HG02938 (cell line): ENCODE measurements at regions not wholly inside any gene's neighbourhood (a gene's known extent, or its start where the extent isn't known, plus 50 kb on each side); places are given as distances from the start of the nearest gene placed in this dataset.
"Not testable (repeated sequence)": the region's sequence is repeated elsewhere in the genome, so short reads cannot be mapped to it uniquely, and the experiment has no call there.

Experiments used
- ATAC-seq: cut with Tn5 transposase; IDR thresholded peaks from one replicate; pipeline ENCODE4 v1.9.1; 2021; ENCODE audit warnings: mild to moderate bottlenecking, moderate library complexity; ENCODE audit not compliant: unreplicated experiment

DNA sequence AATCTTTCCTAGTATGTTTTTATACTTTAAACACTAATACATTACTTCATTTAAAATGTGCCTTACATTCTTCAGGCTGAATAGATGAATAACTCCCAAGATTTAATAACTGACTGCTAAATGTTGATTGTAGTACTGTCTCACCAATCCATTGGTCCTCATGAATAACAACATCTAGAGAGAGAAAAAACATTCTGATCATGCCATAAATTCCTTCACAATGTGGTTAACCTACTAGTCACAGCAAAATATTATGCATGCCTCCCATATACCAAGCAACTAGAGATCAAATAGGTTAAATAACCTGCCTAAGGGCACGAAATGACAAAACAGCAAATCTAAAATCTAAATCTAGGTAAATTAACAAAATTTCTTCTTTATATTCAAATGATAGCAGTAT is 66.2 kb downstream of the SYT15 start:
- not testable (repeated sequence) for ATAC-seq

DNA sequence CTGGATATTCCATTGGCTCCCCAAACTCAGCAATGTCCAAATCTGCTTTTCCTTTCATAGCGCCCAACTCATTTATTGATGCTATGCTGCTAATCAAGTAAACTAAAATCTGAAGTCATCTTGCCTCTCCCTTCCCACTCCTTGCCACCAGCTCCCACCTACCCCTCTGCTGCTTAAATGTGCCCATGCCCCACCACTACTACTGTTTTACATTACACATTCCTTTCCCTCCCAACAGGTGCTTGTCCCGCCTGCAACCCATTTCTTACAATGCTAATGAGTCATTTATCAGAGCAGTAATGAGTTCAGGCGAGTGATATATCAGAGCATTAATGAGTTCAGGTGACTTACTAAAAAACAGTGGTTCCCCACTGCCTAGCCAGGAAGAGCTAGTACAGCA is 67.2 kb downstream of the SYT15 start:
- ATAC-seq = not testable (repeated sequence)

DNA sequence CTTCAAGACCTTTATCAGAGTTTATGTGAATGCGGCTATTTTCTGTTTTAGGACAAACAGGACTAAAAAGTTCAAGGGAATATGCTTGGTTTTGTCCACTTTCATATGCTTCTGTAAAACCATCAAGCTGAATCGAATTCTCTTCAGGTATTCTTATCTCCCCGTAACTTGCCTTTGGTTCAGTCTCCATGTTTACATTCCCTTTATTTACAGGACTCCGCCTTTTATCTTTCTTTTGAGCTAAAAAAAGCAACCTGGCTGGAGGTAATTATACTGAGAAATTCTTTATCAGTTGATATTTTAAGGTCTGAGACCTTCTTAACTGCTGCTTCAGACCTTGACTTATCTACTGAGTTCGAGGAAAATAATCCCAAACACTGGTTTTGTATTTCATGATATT is 72.0 kb downstream of the SYT15 start:
- ATAC-seq = not testable (repeated sequence)

DNA sequence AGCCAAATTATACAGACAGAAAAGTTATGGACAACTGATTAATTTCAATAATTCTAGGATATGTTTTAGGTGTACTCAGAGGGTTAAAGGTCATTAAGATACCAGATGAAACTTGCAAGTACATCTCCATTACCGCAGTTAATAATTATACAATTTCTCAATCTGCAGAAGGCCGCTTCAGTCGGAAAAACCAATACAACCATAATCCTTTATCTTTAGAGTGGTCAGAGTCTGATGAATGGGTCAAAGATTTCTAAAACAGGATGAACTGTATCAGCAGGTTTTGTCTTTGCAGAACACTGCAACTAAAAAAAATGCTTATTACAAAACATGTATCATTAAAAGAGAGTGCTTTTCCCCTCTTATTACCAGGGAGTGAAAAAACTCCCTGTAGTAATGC is 78.5 kb downstream of the SYT15 start:
- ATAC-seq = not testable (repeated sequence)

DNA sequence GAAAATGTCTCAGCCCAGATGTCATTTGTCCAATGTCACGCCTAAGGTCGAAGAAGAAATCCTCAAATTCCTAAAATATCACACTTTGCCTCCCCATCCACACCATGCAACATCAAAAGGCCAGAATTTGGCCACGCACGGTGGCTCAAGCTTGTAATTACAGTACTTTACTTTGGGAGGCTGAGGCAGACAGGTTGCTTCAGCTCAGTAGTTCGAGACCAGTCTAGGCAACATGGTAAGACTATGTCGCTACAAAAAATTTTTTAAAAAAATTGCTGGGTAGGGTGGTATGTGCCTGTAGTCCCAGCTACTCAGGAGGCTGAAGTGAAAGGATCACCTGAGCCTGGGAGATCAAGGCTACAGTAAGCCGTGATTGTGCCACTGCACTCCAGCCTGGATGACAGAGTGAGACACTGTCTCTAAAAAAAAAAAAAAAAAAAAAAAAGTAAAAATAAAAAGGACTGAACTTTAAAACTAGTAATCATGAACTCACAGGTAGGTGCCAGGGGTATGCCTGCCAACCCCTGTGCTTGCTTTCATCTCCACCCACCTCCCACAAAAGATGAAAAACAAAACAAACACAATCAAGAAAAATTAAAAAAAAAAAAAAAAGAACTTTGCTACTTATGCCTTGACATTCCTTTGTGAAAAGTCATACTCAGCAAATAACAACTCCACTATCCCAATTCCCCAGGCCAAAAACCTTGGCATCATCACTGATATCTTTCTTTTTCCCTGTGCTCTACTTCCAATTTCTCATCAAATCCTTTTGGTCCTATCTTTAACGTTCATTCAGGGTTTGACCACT is 81.3 kb downstream of the SYT15 start:
- ATAC-seq = not testable (repeated sequence)

DNA sequence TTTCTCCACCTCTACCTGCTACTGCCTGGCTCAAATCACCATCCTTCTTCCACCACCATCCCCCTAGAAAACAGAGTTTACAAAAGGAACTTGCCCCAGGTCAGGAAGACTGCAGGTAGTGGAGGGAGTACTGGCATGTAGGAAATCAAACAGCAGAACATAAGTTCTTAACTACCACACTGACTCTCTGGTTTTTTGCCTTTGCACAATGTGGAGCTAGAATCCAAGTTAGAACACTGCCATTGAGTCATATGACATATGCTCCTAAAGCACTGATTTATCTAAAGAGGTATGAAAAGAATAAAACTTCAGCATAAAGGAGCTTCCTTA is 81.9 kb downstream of the SYT15 start:
- not testable (repeated sequence) for ATAC-seq

DNA sequence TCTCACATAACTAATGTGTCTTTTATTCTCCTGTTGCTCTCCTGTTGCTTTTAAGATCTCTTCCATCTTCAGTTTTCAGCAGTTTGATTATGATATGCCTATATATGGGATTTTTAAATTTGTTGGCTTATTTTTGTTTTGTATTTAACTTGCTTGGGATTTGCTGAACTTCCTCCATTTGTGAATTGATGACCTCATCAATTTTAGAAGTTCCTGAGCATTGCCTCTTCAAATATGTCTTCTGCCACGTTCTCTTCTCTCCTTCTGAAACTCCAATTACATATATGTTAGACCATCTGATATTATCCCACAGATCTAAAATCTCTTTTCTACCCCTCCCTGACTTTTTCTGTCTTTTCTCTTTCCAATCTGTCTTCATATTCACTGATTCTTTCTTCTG is 86.6 kb downstream of the SYT15 start:
- not testable (repeated sequence) for ATAC-seq

DNA sequence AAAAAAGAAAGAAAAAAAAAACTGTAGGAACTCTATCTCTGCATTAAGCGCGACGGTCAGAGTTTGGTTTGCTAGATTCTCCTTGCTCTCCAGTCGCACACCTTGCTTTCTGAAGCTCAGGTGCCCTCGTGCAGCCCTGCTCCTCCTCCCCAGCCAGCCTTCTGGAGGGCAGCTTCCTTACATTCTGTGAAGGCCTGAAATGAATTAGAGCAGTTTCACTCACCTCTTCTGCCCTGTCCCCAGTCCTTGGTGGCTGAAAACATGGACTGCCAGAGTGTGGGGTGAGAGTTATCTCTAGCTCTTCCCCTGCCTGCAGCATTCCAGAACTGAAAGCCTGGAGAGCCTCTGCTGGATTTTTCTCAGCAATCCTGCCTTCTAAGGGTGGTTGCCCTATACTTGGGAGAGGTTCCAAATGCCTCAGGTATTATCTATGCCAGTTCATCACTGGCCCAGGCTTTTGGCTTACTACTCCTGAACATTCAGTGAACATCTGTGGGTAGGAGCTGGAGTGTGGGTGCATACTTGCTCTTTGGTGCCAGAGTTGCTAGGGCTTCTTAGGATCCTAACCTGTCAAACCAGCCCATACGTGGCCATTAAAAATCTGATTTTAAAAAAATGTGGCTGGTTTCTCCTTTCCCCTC is 89.5 kb downstream of the SYT15 start:
- not testable (repeated sequence) for ATAC-seq

DNA sequence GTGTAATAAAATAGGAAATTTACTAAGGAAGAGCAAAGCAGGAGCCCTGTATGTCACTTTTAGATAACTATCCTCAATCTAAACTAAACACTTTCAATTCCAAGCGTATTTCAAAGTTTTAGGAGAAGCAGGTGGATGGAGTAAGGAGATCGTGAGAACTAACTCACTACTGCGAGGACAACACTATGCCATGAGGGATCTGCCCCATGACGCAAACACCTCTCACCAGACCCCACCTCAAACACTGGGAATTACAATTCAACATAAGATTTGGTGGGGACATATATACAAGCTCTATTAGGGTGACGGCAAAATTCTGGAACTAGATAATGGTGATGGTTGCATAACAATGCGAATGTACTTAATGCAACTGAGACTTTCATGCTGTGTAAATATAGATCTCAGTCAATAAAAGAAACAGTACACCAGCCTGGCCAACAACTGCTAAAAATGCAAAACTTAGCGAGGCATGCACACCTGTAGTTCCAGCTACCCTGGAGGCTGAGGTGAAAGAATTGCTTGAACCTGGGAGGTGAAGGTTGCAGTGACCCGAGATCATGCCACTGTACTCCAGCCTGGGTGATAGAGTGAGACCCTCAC is 99.0 kb downstream of the SYT15 start:
- ATAC-seq = not testable (repeated sequence)

DNA sequence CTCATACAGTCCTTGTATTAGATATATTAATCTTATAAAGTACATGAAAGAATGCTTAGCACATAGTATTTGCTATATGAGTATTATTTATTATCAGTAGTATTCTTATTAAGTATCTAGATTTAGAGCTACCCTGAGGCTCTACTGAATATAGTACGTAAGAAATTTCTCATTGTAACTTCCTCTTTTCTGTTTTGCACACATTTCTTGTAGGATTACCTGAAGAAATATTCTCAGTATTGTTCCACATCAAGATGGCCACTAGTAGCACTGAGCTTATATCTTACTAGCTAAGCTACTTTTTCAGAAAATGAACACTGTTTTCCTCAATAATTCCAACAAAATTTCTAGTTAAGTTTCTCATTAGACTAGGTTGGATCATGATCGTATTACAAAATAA is 112.5 kb downstream of the SYT15 start:
- ATAC-seq = not testable (repeated sequence)

DNA sequence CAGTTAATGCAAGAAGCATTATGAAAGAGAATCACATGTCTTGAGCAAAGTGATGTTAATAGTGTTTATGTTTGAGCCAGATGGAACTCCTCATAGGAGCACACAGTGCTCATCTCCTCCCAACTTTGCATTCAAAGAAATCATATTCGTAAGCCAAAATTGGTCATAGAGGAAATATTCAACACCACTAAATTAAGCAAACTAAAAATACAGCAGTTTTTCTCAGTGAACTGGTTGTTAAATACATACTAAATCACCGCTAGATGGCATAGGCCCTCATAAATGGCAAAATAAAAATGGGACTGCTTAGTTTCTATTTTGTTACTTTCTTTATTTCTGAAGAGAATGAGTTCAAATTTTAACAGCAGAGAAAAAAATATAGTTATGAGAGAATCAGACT is 114.3 kb downstream of the SYT15 start:
- not testable (repeated sequence) for ATAC-seq

DNA sequence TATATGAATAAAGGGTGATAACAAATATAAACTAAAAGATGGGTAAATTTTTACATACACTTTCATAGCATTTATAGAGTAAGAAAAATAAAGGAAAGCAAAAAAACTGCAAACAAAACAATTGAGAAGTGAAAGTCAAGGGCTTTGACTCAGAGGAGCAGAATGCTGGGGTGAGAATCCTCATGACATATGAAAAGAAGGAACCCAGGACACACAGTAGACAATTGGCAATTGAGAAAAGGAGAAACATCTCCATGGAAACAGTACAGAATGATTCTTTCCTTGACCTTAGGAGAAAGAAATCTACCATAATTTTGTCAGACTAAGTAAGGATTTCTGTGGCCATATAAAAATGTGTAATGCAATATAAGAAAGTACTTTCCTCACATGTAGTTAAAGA is 138.3 kb downstream of the SYT15 start:
- ATAC-seq = not testable (repeated sequence)

DNA sequence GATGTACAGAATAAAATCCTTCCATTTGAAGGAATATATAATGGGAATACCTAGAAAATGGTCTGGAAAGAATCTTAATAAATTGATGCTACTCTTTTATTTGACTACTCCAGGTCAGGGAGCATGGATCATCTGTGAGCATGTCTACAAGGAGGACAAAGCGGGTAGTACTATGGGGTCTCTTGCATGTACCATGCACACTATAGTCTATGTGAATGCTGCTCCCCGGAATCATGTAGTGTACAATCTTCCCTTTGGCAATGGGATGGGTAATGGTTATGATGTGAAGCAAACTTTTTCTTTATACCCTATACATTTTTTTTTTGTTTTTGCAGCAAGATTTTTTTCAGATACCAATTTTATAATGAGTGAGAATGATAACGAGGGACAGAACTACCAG is 139.1 kb downstream of the SYT15 start:
- not testable (repeated sequence) for ATAC-seq

DNA sequence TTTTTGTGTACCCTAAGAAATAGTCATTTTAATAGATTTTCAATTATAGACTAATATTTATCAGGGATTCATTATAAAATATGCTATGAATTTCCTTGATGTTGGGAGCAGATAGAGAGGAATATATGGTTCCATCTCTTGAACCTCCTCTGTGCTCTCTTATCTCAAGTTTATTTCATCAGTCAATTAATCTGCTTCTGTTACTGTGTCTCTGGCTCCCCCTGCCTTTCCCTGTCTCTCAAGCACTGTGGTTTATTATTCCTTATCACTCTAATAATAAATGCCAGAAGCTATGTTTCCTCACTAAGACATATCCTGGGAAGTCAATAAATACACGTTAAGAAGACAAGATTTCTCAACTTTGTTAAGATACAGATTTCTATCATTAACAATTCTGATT is 141.5 kb downstream of the SYT15 start:
- not testable (repeated sequence) for ATAC-seq

DNA sequence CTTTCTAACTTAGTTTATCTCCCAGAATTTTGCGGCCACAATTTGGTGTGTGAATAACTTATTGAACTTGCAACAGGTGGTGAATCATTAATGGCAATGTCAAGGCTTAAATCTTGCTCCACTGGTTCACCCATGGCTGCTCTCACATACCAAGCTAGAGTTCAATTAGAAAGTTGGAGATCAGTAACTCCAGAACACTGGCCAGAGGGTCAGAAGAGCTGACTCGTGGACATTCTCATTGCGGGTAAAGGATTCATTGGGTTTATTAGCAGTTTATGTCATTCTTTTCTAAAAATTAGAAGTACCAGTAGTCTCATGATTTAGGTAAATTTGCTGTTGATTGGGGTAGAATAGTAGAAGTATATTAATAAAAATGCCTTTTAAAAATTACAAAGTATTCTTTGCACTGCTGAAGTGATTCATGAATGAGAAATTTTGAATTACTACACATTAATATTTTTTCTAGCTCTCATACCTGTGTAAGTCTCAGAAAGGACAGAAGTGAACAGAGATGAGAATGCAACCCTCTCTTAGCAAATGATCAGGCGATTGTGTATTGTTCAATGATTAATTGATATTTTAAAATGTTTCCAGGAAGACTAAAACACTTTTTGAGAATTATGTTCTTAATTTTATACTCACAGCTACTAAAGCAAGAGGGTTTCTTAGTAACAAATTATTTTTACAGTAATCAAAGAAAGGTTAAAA is 142.0 kb downstream of the SYT15 start:
- ATAC-seq = not testable (repeated sequence)

DNA sequence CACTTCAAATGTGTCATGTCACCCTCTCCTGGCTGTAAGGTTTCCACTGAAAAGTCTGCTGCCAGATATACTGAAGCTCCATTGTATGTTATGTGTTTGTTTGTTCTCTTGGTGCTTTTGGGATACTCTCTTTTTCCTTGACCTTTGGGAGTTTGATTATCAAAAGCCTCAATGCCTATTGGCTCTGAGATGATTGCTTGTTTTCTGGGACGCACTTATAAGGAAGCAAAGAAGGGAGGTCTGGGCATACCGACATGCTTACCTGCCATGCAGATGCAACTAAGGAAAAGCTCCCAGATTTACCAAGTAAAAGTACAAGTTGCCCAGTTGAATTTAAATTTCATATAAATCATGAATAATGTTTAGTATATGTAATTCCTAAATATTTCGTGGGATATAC is 145.3 kb downstream of the SYT15 start:
- not testable (repeated sequence) for ATAC-seq

DNA sequence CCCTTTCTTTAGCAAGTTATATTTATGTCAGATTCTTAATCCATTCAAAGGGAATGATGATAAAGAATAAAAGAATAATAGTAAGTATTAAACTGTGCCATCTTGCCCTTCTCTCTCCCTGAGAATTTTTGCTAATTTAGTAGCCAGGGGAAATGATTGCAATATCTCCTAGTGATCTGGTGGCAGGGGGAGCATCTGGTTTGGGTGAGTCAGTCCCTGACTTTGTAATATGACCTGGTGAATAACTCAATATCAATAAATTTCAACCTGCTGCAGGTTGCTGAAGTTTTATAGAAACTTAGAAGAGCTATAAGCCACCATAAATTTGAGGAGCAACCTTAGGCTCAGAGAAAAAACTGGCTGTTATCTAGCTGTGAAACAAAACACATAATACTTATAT is 149.4 kb downstream of the SYT15 start:
- not testable (repeated sequence) for ATAC-seq

DNA sequence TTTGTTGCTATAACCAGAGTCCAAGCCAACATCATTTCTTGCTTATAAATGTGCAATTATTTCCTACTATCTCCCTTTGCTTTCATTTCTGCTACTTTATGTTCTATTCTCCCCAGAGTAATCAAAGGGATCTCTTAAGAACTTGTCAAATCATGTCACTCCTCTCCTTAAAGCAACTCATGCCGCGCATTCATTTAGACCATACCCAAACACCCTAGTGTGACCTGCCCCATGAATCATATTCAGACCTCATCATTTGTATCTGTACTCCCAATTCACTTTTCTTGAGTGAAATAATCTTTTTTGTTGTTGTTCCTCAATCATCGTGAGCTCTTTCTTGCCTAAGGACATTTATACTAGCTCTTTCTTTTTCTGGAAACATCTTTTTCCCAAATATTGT is 151.8 kb downstream of the SYT15 start:
- not testable (repeated sequence) for ATAC-seq

DNA sequence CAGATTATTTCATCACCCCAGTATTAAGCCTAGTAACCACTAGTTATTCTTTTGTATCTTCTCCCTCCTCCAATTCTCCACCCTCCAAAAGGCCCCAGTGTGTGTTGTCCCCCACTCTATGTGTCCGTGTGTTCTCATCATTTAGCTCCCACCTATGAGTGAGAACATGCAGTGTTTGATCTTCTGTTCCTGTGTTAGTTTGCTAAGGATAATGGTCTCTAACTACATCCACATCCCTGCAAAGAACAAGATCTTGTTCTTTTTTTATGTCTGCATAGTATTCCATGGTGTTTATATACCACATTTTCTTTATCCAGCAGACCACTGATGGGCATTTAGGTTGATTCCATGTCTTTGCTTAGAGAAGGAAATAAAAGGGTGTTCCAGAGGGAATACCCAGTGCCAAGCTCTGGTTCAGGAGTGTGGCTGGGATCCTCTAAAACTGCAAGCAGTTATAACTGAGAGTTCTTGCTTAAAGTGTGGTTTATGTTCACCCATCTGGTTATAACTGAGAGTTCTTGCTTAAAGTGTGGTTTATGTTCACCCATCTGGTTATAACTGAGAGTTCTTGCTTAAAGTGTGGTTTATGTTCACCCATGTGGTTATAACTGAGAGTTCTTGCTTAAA is 154.8 kb downstream of the SYT15 start:
- ATAC-seq = not testable (repeated sequence)

DNA sequence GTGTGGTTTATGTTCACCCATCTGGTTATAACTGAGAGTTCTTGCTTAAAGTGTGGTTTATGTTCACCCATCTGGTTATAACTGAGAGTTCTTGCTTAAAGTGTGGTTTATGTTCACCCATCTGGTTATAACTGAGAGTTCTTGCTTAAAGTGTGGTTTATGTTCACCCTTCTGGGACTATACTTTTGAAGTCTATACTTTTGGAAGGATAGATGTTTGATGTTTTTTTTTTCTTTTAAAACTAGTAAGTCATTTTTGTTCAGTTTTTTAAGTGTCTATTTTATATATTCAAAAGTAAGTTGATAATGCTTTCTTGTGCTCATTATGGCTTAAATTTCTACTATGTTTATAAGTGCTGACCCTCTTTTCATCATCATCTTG is 155.3 kb downstream of the SYT15 start:
- ATAC-seq = not testable (repeated sequence)

DNA sequence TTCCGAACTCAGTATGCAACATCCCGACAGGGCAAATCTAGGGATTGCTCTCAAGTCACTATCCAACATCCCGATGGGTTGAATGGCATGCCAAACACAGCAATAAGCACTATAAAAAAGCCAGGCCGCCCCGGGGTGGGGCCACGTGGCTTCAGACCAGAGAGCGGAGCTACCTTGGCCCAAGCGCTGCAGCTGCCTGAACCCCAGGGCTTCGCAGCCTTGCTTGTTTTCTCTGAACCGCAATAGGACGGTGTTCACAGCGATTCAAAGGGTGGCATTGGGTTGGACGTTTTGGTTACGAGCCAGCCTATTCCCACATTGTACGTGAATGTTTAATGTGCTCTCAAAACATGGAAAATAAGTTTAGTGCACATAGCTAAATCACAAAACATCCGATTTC is 161.0 kb downstream of the SYT15 start:
- not testable (repeated sequence) for ATAC-seq
